ENCODE measurements at regions not wholly inside any gene's neighbourhood (a gene's known extent, or its start where the extent isn't known, plus 50 kb on each side); places are given as distances from the start of the nearest gene placed in this dataset.
A peak's percentile ranks its signal among the peaks of the same experiment; 100 is the strongest.

DNA sequence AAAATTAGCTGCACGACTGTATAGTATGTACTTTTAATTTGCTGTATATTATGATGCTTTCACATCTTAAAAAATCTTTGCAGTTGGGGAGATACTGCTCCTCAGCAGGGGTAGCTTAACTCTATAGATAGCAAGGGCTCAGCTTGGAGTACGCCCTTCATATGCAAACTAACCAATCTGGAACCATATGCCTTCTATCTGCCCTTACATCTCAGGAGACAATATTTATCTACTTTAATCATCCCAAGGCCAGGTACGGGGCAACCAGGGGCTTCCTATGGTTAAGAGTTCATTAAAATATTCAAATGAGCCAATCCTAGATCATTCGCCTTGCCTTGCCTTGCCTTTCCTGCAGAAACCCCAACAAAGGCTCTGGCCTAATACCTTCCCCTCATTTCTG is 204.1 kb upstream of the ZBTB20 start:
- H3K4me1 ChIP-seq (ENCODE audit: control insufficient read depth in 2 of 2, insufficient read depth in 2 of 2, low read length in 2 of 2), result no peaks in the 10 kb centered on the region
- Mint-ChIP-seq H3K9me3 (peaks cover 1 to 13% (median 4%) of the 10 kb centered on the region in 11 donors), H3K36me3 (peaks cover 0 to 4% (median 0%) of the 10 kb centered on the region in 5 donors), H3K4me1 (peaks cover 0 to 2% (median 0%) of the 10 kb centered on the region in 7 donors), H3K27ac (no peak overlapping the region), H3K4me3 (no peak overlapping the region), H3K27me3 (no peaks in the 10 kb centered on the region)
- ChIA-PET CTCF (no interaction called here), POLR2A (no interaction called here)
- H3K27me3 ChIP-seq (ENCODE audit: control insufficient read depth in 2 of 2, insufficient read depth in 2 of 2, low read length in 2 of 2), result no peaks in the 10 kb centered on the region
- intact Hi-C loops (cut with micrococcal nuclease), result no loop called here
- H3K4me3 ChIP-seq (ENCODE audit: low read length), result no peak overlapping the region
- DNase-seq (no peak), ATAC-seq (no peak)
- no peaks in the 10 kb centered on the region for H3K36me3 ChIP-seq (ENCODE audit: control insufficient read depth in 2 of 3, insufficient read depth in 3 of 3, low read length in 3 of 3)
- no peaks in the 10 kb centered on the region for H3K9me3 ChIP-seq (ENCODE audit: control insufficient read depth in 2 of 3, low read length in 3 of 3)
- no peak overlapping the region for H3K27ac ChIP-seq (ENCODE audit: low read depth, low read length)

DNA sequence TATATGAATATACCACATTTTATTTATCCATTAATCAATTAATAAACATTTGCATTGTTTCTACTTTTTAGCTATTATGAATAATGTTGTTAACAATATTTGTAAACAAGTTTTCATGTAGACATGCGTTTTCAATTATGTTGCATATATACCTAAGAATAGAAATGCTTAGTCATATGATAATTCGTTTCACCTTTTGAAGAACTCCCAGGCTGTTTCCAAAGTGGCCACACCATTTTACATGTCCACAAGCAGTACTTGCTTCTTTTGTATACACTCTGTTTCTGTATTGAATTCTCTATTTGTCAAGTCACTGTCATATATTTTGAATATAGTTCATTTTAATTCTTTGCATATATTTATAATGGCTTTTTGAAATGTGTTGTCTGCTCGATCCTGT is 206.9 kb upstream of the ZBTB20 start:
- no peaks in the 10 kb centered on the region for H3K9me3 ChIP-seq (ENCODE audit: control insufficient read depth in 2 of 3, low read length in 3 of 3)
- ChIA-PET CTCF (no interaction called here), POLR2A (no interaction called here)
- no peak for DNase-seq
- Mint-ChIP-seq H3K4me3 (no peak overlapping the region), H3K4me1 (peaks cover 0 to 3% (median 0%) of the 10 kb centered on the region in 7 donors), H3K27me3 (no peaks in the 10 kb centered on the region), H3K27ac (no peak overlapping the region), H3K36me3 (peaks cover 0 to 4% (median 0%) of the 10 kb centered on the region in 5 donors), H3K9me3 (peaks cover 1 to 13% (median 4%) of the 10 kb centered on the region in 11 donors)
- no peaks in the 10 kb centered on the region for H3K27me3 ChIP-seq (ENCODE audit: control insufficient read depth in 2 of 2, insufficient read depth in 2 of 2, low read length in 2 of 2)
- no peak overlapping the region for H3K4me3 ChIP-seq (ENCODE audit: low read length)
- intact Hi-C loops (cut with micrococcal nuclease), result no loop called here
- ATAC-seq, result no peak
- H3K36me3 ChIP-seq (ENCODE audit: control insufficient read depth in 2 of 3, insufficient read depth in 3 of 3, low read length in 3 of 3), result no peaks in the 10 kb centered on the region
- H3K4me1 ChIP-seq (ENCODE audit: control insufficient read depth in 2 of 2, insufficient read depth in 2 of 2, low read length in 2 of 2), result no peaks in the 10 kb centered on the region
- no peak overlapping the region for H3K27ac ChIP-seq (ENCODE audit: low read depth, low read length)

DNA sequence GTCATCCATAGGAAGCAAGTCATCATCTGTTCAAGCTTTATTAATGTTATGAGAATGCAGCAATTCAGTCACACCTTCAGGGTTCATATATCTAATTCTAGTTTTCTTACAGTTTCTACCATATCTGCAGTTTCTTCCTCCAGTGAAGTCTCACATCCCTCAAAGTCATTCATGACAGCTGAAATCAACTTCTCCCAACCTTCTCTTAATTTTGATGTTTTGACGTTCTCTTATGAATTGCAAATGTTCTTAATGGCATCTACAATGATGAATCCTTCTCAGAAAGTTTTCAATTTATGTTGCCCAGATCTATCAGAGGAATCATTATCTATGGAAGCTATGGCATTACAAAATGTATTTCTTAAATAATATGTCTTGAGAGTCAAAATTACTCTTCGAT is 210.4 kb upstream of the ZBTB20 start:
- Mint-ChIP-seq H3K4me1 (peaks cover 5 to 9% (median 7%) of the 10 kb centered on the region in 7 donors), H3K27me3 (no peaks in the 10 kb centered on the region), H3K9me3 (peaks cover 1 to 11% (median 5%) of the 10 kb centered on the region in 11 donors), H3K36me3 (peaks cover 0 to 4% (median 2%) of the 10 kb centered on the region in 5 donors), H3K4me3 (no peak overlapping the region), H3K27ac (no peak overlapping the region)
- no peak for DNase-seq
- no peak for ATAC-seq
- no peaks in the 10 kb centered on the region for H3K27me3 ChIP-seq (ENCODE audit: control insufficient read depth in 2 of 2, insufficient read depth in 2 of 2, low read length in 2 of 2)
- H3K4me1 ChIP-seq (ENCODE audit: control insufficient read depth in 2 of 2, insufficient read depth in 2 of 2, low read length in 2 of 2), result peaks cover 0 to 3% of the 10 kb centered on the region in 2 donors
- no peaks in the 10 kb centered on the region for H3K9me3 ChIP-seq (ENCODE audit: control insufficient read depth in 2 of 3, low read length in 3 of 3)
- no peak overlapping the region for H3K4me3 ChIP-seq (ENCODE audit: low read length)
- POLR2A ChIA-PET, result no interaction called here
- no peak overlapping the region for H3K27ac ChIP-seq (ENCODE audit: low read depth, low read length)
- H3K36me3 ChIP-seq (ENCODE audit: control insufficient read depth in 2 of 3, insufficient read depth in 3 of 3, low read length in 3 of 3), result no peaks in the 10 kb centered on the region
- CTCF ChIA-PET, result no interaction called here
- intact Hi-C loops (cut with micrococcal nuclease), result no loop called here

DNA sequence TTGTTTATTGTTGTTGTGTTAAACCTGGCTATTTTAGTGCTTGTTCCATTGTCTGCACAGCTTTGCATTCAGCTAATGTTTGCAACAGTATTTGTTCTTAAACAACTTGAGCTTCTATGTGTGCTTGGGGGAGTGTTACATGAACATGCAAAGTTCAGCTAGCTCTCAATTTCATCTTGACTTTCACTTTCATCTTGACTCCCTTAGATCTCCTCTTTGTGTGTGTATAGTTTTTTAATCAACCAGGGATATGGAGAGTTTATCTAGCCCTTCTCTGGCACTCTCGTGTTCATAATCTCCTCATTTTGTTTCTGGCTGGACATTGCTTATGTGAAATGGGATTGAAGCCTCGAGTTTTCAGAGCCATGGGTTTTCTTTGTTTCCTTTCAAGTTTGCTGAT is 212.4 kb upstream of the ZBTB20 start:
- Histone ChIP-seq H3K27ac (ENCODE audit: low read depth, low read length) (no peak overlapping the region), H3K4me1 (ENCODE audit: control insufficient read depth in 2 of 2, insufficient read depth in 2 of 2, low read length in 2 of 2) (peaks cover 0 to 3% of the 10 kb centered on the region in 2 donors), H3K9me3 (ENCODE audit: control insufficient read depth in 2 of 3, low read length in 3 of 3) (no peaks in the 10 kb centered on the region), H3K27me3 (ENCODE audit: control insufficient read depth in 2 of 2, insufficient read depth in 2 of 2, low read length in 2 of 2) (no peaks in the 10 kb centered on the region), H3K36me3 (ENCODE audit: control insufficient read depth in 2 of 3, insufficient read depth in 3 of 3, low read length in 3 of 3) (no peaks in the 10 kb centered on the region), H3K4me3 (ENCODE audit: low read length) (no peak overlapping the region)
- ChIA-PET POLR2A (no interaction called here), CTCF (no interaction called here)
- H3K4me1 Mint-ChIP-seq, result peaks cover 5 to 9% (median 7%) of the 10 kb centered on the region in 7 donors
- peak overlapping the region in 2 of 9 donors; percentile 2 to 4 for H3K27ac Mint-ChIP-seq
- peaks cover 0 to 14% (median 2%) of the 10 kb centered on the region in 5 donors for H3K36me3 Mint-ChIP-seq
- peaks cover 0 to 17% (median 3%) of the 10 kb centered on the region in 11 donors for H3K9me3 Mint-ChIP-seq
- no peak for ATAC-seq
- H3K27me3 Mint-ChIP-seq, result no peaks in the 10 kb centered on the region
- H3K4me3 Mint-ChIP-seq, result peak overlapping the region in 4 of 10 donors; percentile 11 to 41 (median 24)
- intact Hi-C loops (cut with micrococcal nuclease), result no loop called here
- DNase-seq, result no peak

DNA sequence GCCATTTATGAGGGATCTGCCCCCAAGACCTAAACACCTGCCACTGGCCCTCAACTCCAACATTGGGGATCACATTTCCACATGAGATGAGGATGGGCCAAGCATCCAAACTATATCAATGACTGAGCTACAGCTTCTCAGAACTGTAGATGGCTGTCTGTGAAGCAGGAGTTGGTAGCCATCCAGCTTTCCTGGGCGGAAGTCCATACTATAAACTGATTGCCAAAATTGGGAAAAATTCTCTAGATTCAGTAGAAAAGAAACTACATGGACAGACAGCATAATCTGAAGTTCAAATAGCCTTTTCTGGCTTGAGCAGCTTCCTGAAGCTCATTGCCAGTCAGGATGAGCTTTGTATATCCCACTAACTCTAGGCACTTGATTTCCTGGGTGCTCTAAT is 214.7 kb upstream of the ZBTB20 start:
- ChIA-PET CTCF (no interaction called here), POLR2A (no interaction called here)
- no peak overlapping the region for H3K27ac Mint-ChIP-seq
- H3K36me3 Mint-ChIP-seq, result peaks cover 0 to 15% (median 2%) of the 10 kb centered on the region in 5 donors
- H3K4me3 Mint-ChIP-seq, result no peak overlapping the region
- Histone ChIP-seq H3K9me3 (ENCODE audit: control insufficient read depth in 2 of 3, low read length in 3 of 3) (no peaks in the 10 kb centered on the region), H3K27ac (ENCODE audit: low read depth, low read length) (no peak overlapping the region), H3K27me3 (ENCODE audit: control insufficient read depth in 2 of 2, insufficient read depth in 2 of 2, low read length in 2 of 2) (no peaks in the 10 kb centered on the region), H3K4me3 (ENCODE audit: low read length) (no peak overlapping the region), H3K36me3 (ENCODE audit: control insufficient read depth in 2 of 3, insufficient read depth in 3 of 3, low read length in 3 of 3) (no peaks in the 10 kb centered on the region), H3K4me1 (ENCODE audit: control insufficient read depth in 2 of 2, insufficient read depth in 2 of 2, low read length in 2 of 2) (peaks cover 0 to 3% of the 10 kb centered on the region in 2 donors)
- ATAC-seq, result no peak
- peaks cover 0 to 5% (median 0%) of the 10 kb centered on the region in 5 donors for H3K27me3 Mint-ChIP-seq
- H3K9me3 Mint-ChIP-seq, result peaks cover 1 to 28% (median 6%) of the 10 kb centered on the region in 11 donors
- H3K4me1 Mint-ChIP-seq, result peaks cover 5 to 9% (median 7%) of the 10 kb centered on the region in 7 donors
- no peak for DNase-seq
- intact Hi-C loops (cut with micrococcal nuclease), result no loop called here

DNA sequence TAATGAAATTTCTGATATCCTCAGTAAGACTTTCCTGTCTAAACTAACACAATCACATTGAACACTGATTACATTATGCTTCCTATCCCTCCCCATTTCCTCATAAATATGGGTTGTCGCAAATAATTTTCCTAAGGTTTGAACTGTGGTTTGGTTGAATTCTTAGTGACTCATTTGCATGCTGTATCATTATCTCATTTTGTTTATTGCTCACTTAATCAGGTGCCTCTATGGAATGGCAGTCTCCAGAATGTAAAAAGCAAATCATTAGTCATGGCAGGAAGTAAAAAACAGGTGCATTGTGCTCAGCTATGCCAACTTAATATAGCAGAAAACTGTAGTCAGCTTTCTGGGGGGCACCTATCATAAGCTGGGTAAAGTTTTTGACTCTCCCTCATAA is 216.0 kb upstream of the ZBTB20 start:
- Mint-ChIP-seq H3K36me3 (peaks cover 0 to 15% (median 2%) of the 10 kb centered on the region in 5 donors), H3K27ac (no peak overlapping the region), H3K4me1 (peaks cover 4 to 9% (median 7%) of the 10 kb centered on the region in 7 donors), H3K27me3 (peaks cover 0 to 5% (median 0%) of the 10 kb centered on the region in 5 donors), H3K4me3 (no peak overlapping the region), H3K9me3 (peaks cover 1 to 28% (median 6%) of the 10 kb centered on the region in 11 donors)
- intact Hi-C loops (cut with micrococcal nuclease), result no loop called here
- ChIA-PET POLR2A (no interaction called here), CTCF (no interaction called here)
- ATAC-seq, result no peak
- Histone ChIP-seq H3K27me3 (ENCODE audit: control insufficient read depth in 2 of 2, insufficient read depth in 2 of 2, low read length in 2 of 2) (no peaks in the 10 kb centered on the region), H3K27ac (ENCODE audit: low read depth, low read length) (no peak overlapping the region), H3K4me1 (ENCODE audit: control insufficient read depth in 2 of 2, insufficient read depth in 2 of 2, low read length in 2 of 2) (peaks cover 0 to 3% of the 10 kb centered on the region in 2 donors), H3K36me3 (ENCODE audit: control insufficient read depth in 2 of 3, insufficient read depth in 3 of 3, low read length in 3 of 3) (no peaks in the 10 kb centered on the region), H3K9me3 (ENCODE audit: control insufficient read depth in 2 of 3, low read length in 3 of 3) (no peaks in the 10 kb centered on the region), H3K4me3 (ENCODE audit: low read length) (no peak overlapping the region)
- no peak for DNase-seq

DNA sequence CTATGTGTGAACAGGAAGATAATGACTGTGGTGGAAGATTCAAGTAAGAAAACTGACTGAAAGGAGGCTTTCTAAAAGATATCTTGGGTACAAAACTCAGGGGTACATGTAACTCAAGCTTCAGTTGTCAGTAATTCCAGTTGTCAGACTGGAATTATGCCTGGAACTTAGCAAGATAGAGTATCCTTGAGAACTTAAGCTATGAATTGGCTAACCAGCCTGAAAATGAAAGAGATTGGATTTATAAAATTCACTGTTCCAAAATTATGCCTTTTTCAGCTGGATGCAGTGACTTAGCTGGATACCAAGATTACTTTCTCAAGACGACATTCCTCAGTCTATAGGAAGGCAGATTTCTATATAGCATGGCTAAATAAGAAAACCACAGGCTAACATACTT is 221.9 kb upstream of the ZBTB20 start:
- POLR2A ChIA-PET, result no interaction called here

More for the DNA sequence above, 221.9 kb upstream of the ZBTB20 start:
- no peak overlapping the region for H3K4me3 Mint-ChIP-seq
- peaks cover 0 to 21% (median 6%) of the 10 kb centered on the region in 11 donors for H3K9me3 Mint-ChIP-seq
- Histone ChIP-seq H3K9me3 (ENCODE audit: control insufficient read depth in 2 of 3, low read length in 3 of 3) (no peaks in the 10 kb centered on the region), H3K4me1 (ENCODE audit: control insufficient read depth in 2 of 2, insufficient read depth in 2 of 2, low read length in 2 of 2) (no peaks in the 10 kb centered on the region), H3K4me3 (ENCODE audit: low read length) (no peak overlapping the region), H3K27me3 (ENCODE audit: control insufficient read depth in 2 of 2, insufficient read depth in 2 of 2, low read length in 2 of 2) (no peaks in the 10 kb centered on the region), H3K27ac (ENCODE audit: low read depth, low read length) (no peak overlapping the region), H3K36me3 (ENCODE audit: control insufficient read depth in 2 of 3, insufficient read depth in 3 of 3, low read length in 3 of 3) (no peaks in the 10 kb centered on the region)
- no peak for DNase-seq
- CTCF ChIA-PET, result interaction anchor here (0.6 kb wide), 1 partner anchor 125 kb away, joined by 5 read pairs; no protein-coding TSS in a partner anchor
- intact Hi-C loops (cut with micrococcal nuclease), result no loop called here
- H3K27me3 Mint-ChIP-seq, result peaks cover 0 to 5% (median 0%) of the 10 kb centered on the region in 5 donors
- no peaks in the 10 kb centered on the region for H3K4me1 Mint-ChIP-seq
- H3K27ac Mint-ChIP-seq, result no peak overlapping the region
- ATAC-seq, result no peak
- H3K36me3 Mint-ChIP-seq, result peaks cover 0 to 12% (median 0%) of the 10 kb centered on the region in 5 donors

Data from naive thymus-derived CD4-positive, alpha-beta T cell (primary cell).